ENCODE measurements at regions not wholly inside any gene's neighbourhood (a gene's known extent, or its start where the extent isn't known, plus 50 kb on each side); places are given as distances from the start of the nearest gene placed in this dataset.

GRCh38 chr15:91520850-91521249 is 332.7 kb upstream of the SLCO3A1 start:
- Histone ChIP-seq H3K36me3 (replicated peaks; ENCODE audit: low read depth, low read length) (no peaks in the 10 kb centered on the region), H2AFZ (ENCODE audit: low read depth, low read length) (no peak overlapping the region), H4K20me1 (ENCODE audit: insufficient read depth, low read length) (no peaks in the 10 kb centered on the region), H3K27ac (ENCODE audit: low read length) (no peak overlapping the region), H3K9me3 (ENCODE audit: insufficient read depth, low read length) (no peaks in the 10 kb centered on the region), H3K4me2 (ENCODE audit: low read length) (no peak overlapping the region), H3K4me1 (ENCODE audit: low read length) (no peaks in the 10 kb centered on the region), H3K79me2 (ENCODE audit: low read length) (no peaks in the 10 kb centered on the region), H3K4me3 (ENCODE audit: low read length) (no peak overlapping the region), H3K9ac (ENCODE audit: low read length) (no peak overlapping the region), H3K27me3 (ENCODE audit: low read depth, low read length) (no peaks in the 10 kb centered on the region)
- TF ChIP-seq, protein P1, sequence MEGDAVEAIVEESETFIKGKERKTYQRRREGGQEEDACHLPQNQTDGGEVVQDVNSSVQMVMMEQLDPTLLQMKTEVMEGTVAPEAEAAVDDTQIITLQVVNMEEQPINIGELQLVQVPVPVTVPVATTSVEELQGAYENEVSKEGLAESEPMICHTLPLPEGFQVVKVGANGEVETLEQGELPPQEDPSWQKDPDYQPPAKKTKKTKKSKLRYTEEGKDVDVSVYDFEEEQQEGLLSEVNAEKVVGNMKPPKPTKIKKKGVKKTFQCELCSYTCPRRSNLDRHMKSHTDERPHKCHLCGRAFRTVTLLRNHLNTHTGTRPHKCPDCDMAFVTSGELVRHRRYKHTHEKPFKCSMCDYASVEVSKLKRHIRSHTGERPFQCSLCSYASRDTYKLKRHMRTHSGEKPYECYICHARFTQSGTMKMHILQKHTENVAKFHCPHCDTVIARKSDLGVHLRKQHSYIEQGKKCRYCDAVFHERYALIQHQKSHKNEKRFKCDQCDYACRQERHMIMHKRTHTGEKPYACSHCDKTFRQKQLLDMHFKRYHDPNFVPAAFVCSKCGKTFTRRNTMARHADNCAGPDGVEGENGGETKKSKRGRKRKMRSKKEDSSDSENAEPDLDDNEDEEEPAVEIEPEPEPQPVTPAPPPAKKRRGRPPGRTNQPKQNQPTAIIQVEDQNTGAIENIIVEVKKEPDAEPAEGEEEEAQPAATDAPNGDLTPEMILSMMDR (IDR thresholded peaks at IDR 0.05; ENCODE audit: low read depth, low read length): no peak
- no peak for TF ChIP-seq EZH2phosphoT487 (IDR thresholded peaks at IDR 0.05; ENCODE audit: low read depth)

DNA sequence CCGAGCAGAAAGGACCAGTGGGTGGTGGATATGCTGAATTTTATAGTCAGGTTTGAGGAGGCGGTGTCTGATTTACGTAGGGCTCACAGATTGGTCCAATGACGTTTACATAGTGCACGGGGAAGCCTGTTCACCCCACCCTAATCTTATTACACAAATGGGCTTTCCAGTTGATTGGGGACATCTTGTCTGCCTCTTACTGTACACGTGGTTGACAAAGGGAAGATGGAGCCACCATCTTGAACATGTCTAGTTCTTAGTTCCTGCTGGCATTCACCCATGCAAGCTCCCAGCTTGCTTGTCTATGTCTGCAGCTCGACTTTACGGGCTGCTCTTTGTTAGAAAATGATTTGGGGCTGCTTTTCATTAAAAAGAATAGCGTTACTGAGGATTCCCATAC is 332.0 kb upstream of the SLCO3A1 start:
- H2AFZ ChIP-seq (ENCODE audit: low read depth, low read length): no peak overlapping the region
- no peaks in the 10 kb centered on the region for H3K9me3 ChIP-seq (ENCODE audit: insufficient read depth, low read length)
- H3K4me2 ChIP-seq (ENCODE audit: low read length): no peak overlapping the region
- TF ChIP-seq EZH2phosphoT487 (IDR thresholded peaks at IDR 0.05; ENCODE audit: low read depth): no peak
- TF ChIP-seq, protein P1 (IDR thresholded peaks at IDR 0.05; ENCODE audit: low read depth, low read length): no peak
- no peak overlapping the region for H3K27ac ChIP-seq (ENCODE audit: low read length)
- H3K4me3 ChIP-seq (ENCODE audit: low read length): no peak overlapping the region
- no peaks in the 10 kb centered on the region for H3K79me2 ChIP-seq (ENCODE audit: low read length)
- no peaks in the 10 kb centered on the region for H4K20me1 ChIP-seq (ENCODE audit: insufficient read depth, low read length)
- H3K27me3 ChIP-seq (ENCODE audit: low read depth, low read length): no peaks in the 10 kb centered on the region
- no peak overlapping the region for H3K9ac ChIP-seq (ENCODE audit: low read length)
- no peaks in the 10 kb centered on the region for H3K4me1 ChIP-seq (ENCODE audit: low read length)
- no peaks in the 10 kb centered on the region for H3K36me3 ChIP-seq (replicated peaks; ENCODE audit: low read depth, low read length)

DNA sequence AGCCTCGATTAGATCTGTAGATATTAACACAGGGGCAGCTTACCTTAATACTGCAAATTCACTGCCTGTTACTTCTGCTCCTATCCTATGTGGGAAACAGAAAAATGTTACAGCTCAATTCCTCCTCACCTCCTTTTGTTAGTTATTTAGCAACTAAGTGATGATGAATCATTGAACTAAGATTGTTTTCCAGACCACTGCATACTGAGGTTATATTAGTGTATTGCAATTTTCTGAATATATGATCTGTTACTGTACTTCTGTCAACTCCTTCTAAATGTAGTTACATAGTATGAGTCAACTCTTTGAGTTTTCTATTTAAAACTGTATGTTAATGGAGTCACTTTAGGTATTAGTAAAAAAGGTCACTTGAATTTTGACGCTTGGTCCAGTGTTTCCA is 331.5 kb upstream of the SLCO3A1 start:
- TF ChIP-seq EZH2phosphoT487 (IDR thresholded peaks at IDR 0.05; ENCODE audit: low read depth): no peak
- TF ChIP-seq, protein P1 (IDR thresholded peaks at IDR 0.05; ENCODE audit: low read depth, low read length): no peak
- Histone ChIP-seq H3K4me2 (ENCODE audit: low read length) (no peak overlapping the region), H3K9ac (ENCODE audit: low read length) (no peak overlapping the region), H3K27ac (ENCODE audit: low read length) (no peak overlapping the region), H2AFZ (ENCODE audit: low read depth, low read length) (no peak overlapping the region), H3K27me3 (ENCODE audit: low read depth, low read length) (no peaks in the 10 kb centered on the region), H3K36me3 (replicated peaks; ENCODE audit: low read depth, low read length) (no peaks in the 10 kb centered on the region), H3K9me3 (ENCODE audit: insufficient read depth, low read length) (no peaks in the 10 kb centered on the region), H4K20me1 (ENCODE audit: insufficient read depth, low read length) (no peaks in the 10 kb centered on the region), H3K4me1 (ENCODE audit: low read length) (no peaks in the 10 kb centered on the region), H3K79me2 (ENCODE audit: low read length) (no peaks in the 10 kb centered on the region), H3K4me3 (ENCODE audit: low read length) (no peak overlapping the region)

- H3K79me2 ChIP-seq (ENCODE audit: low read length): no peaks in the 10 kb centered on the region
- H3K4me1 ChIP-seq (ENCODE audit: low read length): no peaks in the 10 kb centered on the region
- no peak overlapping the region for H3K4me3 ChIP-seq (ENCODE audit: low read length)
- no peak overlapping the region for H3K4me2 ChIP-seq (ENCODE audit: low read length)
- H3K36me3 ChIP-seq (replicated peaks; ENCODE audit: low read depth, low read length): no peaks in the 10 kb centered on the region
- no peak overlapping the region for H3K9ac ChIP-seq (ENCODE audit: low read length)
- H3K27ac ChIP-seq (ENCODE audit: low read length): no peak overlapping the region
- H3K27me3 ChIP-seq (ENCODE audit: low read depth, low read length): no peaks in the 10 kb centered on the region
- H2AFZ ChIP-seq (ENCODE audit: low read depth, low read length): no peak overlapping the region
- H3K9me3 ChIP-seq (ENCODE audit: insufficient read depth, low read length): no peaks in the 10 kb centered on the region
- no peak for TF ChIP-seq EZH2phosphoT487 (IDR thresholded peaks at IDR 0.05; ENCODE audit: low read depth)
- TF ChIP-seq, protein P1 (IDR thresholded peaks at IDR 0.05; ENCODE audit: low read depth, low read length): no peak
- no peaks in the 10 kb centered on the region for H4K20me1 ChIP-seq (ENCODE audit: insufficient read depth, low read length)
Observed at GRCh38 chr15:91522605-91523332, 330.7 kb upstream of the SLCO3A1 start.

Measured in OCI-LY3 (cell line).